H9 (cell line): ENCODE measurements at regions not wholly inside any gene's neighbourhood (a gene's known extent, or its start where the extent isn't known, plus 50 kb on each side); places are given as distances from the start of the nearest gene placed in this dataset.

ENCODE experiments used
- DNase-seq: peaks from one replicate; pipeline ENCODE4 v3.0.0-alpha.2; 2017
- H2AFZ ChIP-seq: one replicate; pipeline ENCODE4 v1.6.1; 2013; ENCODE audit warnings: mild to moderate bottlenecking, low read length, control low read depth, moderate library complexity
- H2AK5ac ChIP-seq: 2 replicates; pipeline ENCODE4 v1.6.1; 2013; ENCODE audit warnings: low read length, control low read depth, mixed read lengths; ENCODE audit not compliant: insufficient read length
- H2BK120ac ChIP-seq: one replicate; pipeline ENCODE4 v1.6.1; 2013; ENCODE audit warnings: low read depth, mild to moderate bottlenecking, low read length, control low read depth, inconsistent platforms; ENCODE audit not compliant: poor library complexity, severe bottlenecking
- H2BK12ac ChIP-seq: 2 replicates; pipeline ENCODE4 v1.6.1; 2013; ENCODE audit warnings: low read length, control low read depth, mixed read lengths, low read depth; ENCODE audit not compliant: insufficient read length
- H2BK15ac ChIP-seq: 2 replicates; pipeline ENCODE4 v1.6.1; 2013; ENCODE audit warnings: low read depth, low read length, control low read depth
- H2BK20ac ChIP-seq: one replicate; pipeline ENCODE4 v1.6.1; 2013; ENCODE audit warnings: low read depth, mild to moderate bottlenecking, low read length, control low read depth, inconsistent platforms; ENCODE audit not compliant: poor library complexity, severe bottlenecking
- H2BK5ac ChIP-seq: 2 replicates; pipeline ENCODE4 v1.6.1; 2013; ENCODE audit warnings: low read length, control low read depth, mixed read lengths; ENCODE audit not compliant: insufficient read length
- H3K14ac ChIP-seq: 2 replicates; pipeline ENCODE4 v1.6.1; 2013; ENCODE audit warnings: low read length, control low read depth; ENCODE audit not compliant: insufficient read depth
- H3K18ac ChIP-seq: 2 replicates; pipeline ENCODE4 v1.6.1; 2013; ENCODE audit warnings: low read depth, mild to moderate bottlenecking, mixed read lengths, low read length, control low read depth; ENCODE audit not compliant: insufficient read length
- H3K23ac ChIP-seq: 2 replicates; pipeline ENCODE4 v1.6.1; 2013; ENCODE audit warnings: low read length, control low read depth, mixed read lengths, low read depth; ENCODE audit not compliant: insufficient read length
- H3K23me2 ChIP-seq: 2 replicates; pipeline ENCODE4 v1.6.1; 2013; ENCODE audit warnings: low read depth, mild to moderate bottlenecking, mixed read lengths, low read length, control low read depth; ENCODE audit not compliant: insufficient read length, poor library complexity, severe bottlenecking
- H3K27ac ChIP-seq: 2 replicates; pipeline ENCODE4 v1.5.1; 2013; ENCODE audit warnings: low read length, control low read depth, mixed read lengths, low read depth; ENCODE audit not compliant: insufficient read length
- H3K27me3 ChIP-seq: 2 replicates; pipeline ENCODE4 v1.6.1; 2013; ENCODE audit warnings: low read length, control low read depth, inconsistent platforms; ENCODE audit not compliant: insufficient read depth
- H3K4ac ChIP-seq: 2 replicates; pipeline ENCODE4 v1.6.1; 2013; ENCODE audit warnings: low read depth, mild to moderate bottlenecking, control low read depth, inconsistent platforms, low read length, moderate library complexity
- H3K4me1 ChIP-seq: 2 replicates; pipeline ENCODE4 v1.6.1; 2013; ENCODE audit warnings: low read length, control low read depth, inconsistent platforms; ENCODE audit not compliant: insufficient read depth
- H3K4me2 ChIP-seq: 2 replicates; pipeline ENCODE4 v1.6.1; 2013; ENCODE audit warnings: low read length, control low read depth, mixed read lengths; ENCODE audit not compliant: insufficient read length, insufficient read depth
- H3K56ac ChIP-seq: 2 replicates; pipeline ENCODE4 v1.6.1; 2013; ENCODE audit warnings: low read depth, mild to moderate bottlenecking, mixed read lengths, low read length, control low read depth; ENCODE audit not compliant: insufficient read length
- H3K79me1 ChIP-seq: 2 replicates; pipeline ENCODE4 v1.6.1; 2013; ENCODE audit warnings: low read depth, mild to moderate bottlenecking, moderate library complexity, low read length, control low read depth, inconsistent platforms; ENCODE audit not compliant: insufficient read depth, poor library complexity, severe bottlenecking
- H3K79me2 ChIP-seq: 2 replicates; pipeline ENCODE4 v1.6.1; 2013; ENCODE audit warnings: low read length, control low read depth, inconsistent platforms; ENCODE audit not compliant: insufficient read depth
- H3K9ac ChIP-seq: 2 replicates; pipeline ENCODE4 v1.6.1; 2013; ENCODE audit warnings: low read length, control low read depth, mixed read lengths; ENCODE audit not compliant: insufficient read length; ENCODE audit errors: extremely low read depth
- H3K9me3 ChIP-seq: one replicate; pipeline ENCODE4 v1.6.1; 2013; ENCODE audit warnings: low read depth, low read length, inconsistent platforms; ENCODE audit not compliant: control insufficient read depth
- H3T11ph ChIP-seq: one replicate; pipeline ENCODE4 v1.6.1; 2013; ENCODE audit warnings: mild to moderate bottlenecking, low read length, control low read depth, inconsistent platforms
- H4K20me1 ChIP-seq: one replicate; pipeline ENCODE4 v1.6.1; 2013; ENCODE audit not compliant: control insufficient read depth, insufficient read length, insufficient read depth
- H4K5ac ChIP-seq: 2 replicates; pipeline ENCODE4 v1.6.1; 2013; ENCODE audit warnings: low read depth, mild to moderate bottlenecking, mixed read lengths, low read length, control low read depth; ENCODE audit not compliant: insufficient read length
- H4K8ac ChIP-seq: replicated peaks from 2 replicates; pipeline ENCODE4 v1.6.1; 2013; ENCODE audit warnings: low read length, control low read depth, mixed read lengths, low read depth; ENCODE audit not compliant: insufficient read length
- H4K91ac ChIP-seq: 2 replicates; pipeline ENCODE4 v1.6.1; 2013; ENCODE audit warnings: low read depth, mild to moderate bottlenecking, moderate library complexity, mixed read lengths, low read length, control low read depth; ENCODE audit not compliant: insufficient read length
- H3K27ac Mint-ChIP-seq, 3 experiments: 2 replicates in 2 of 3; 3 replicates in 1 of 3; pipeline ENCODE4 v1.8.0; 2020 to 2021; ENCODE audit warnings: mixed read lengths in 3 of 3, mild to moderate bottlenecking in 1 of 3, moderate library complexity in 1 of 3
- H3K27me3 Mint-ChIP-seq: 2 replicates; pipeline ENCODE4 v1.8.0; 2021; ENCODE audit warnings: low read depth, mild to moderate bottlenecking, moderate library complexity, mixed read lengths
- H3K36me3 Mint-ChIP-seq, 3 experiments: 2 replicates in 2 of 3; 3 replicates in 1 of 3; pipeline ENCODE4 v1.8.0; 2020 to 2021; ENCODE audit warnings: low read depth in 3 of 3, mixed read lengths in 3 of 3; ENCODE audit not compliant: insufficient read depth in 1 of 3
- H3K4me1 Mint-ChIP-seq, 2 experiments: 2 replicates each; pipeline ENCODE4 v1.8.0; 2020; ENCODE audit warnings: mixed read lengths in 2 of 2
- H3K4me3 Mint-ChIP-seq, 2 experiments: 2 replicates in 1 of 2; 3 replicates in 1 of 2; pipeline ENCODE4 v1.8.0; 2020 to 2021; ENCODE audit warnings: mild to moderate bottlenecking in 2 of 2, mixed read lengths in 2 of 2, moderate library complexity in 1 of 2
- H3K9me3 Mint-ChIP-seq, 2 experiments: 2 replicates in 1 of 2; 3 replicates in 1 of 2; pipeline ENCODE4 v1.8.0; 2020; ENCODE audit warnings: mild to moderate bottlenecking in 2 of 2, mixed read lengths in 2 of 2, moderate library complexity in 1 of 2
- CTCF ChIP-seq: fragments of 200-600 bp; sonication (generic); conservative IDR thresholded peaks from 3 replicates; pipeline ENCODE4 v1.8.0; 2021; ENCODE audit warnings: antibody characterized with exemption, mild to moderate bottlenecking
- WGBS: extraction: QIAGEN DNeasy Blood & Tissue Kit; methylation state at CpG from one replicate; pipeline ENCODE4 v1.1.7; 2013; ENCODE audit warnings: missing lambda C conversion rate, low lambda C conversion rate, mixed read lengths; ENCODE audit not compliant: insufficient read length; ENCODE audit errors: extremely low coverage; 5-methylcytosine and 5-hydroxymethylcytosine counted together

DNA sequence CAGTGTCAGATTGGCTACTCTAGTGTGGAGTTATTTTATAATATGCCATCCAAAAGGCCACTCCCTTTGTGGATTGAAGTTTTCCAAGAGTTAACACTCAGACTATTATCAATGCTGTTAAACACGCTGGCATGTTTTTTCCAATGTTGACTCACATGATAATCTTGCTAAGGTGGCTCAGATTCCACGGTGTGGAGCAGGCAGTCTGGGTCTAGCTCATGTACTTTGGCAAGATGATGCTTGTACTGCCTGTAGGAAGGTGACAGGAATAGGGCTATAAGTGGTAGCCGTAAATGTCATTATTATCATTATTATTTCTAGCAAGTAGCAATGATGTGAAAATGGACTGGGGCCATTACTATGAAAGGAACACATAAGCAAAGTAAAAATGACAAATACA lies 79.4 kb upstream of the TBX20 start:
- H2BK12ac ChIP-seq: no peak overlapping the region
- Mint-ChIP-seq H3K27ac (no peak overlapping the region), H3K4me3 (no peak overlapping the region), H3K27me3 (peaks cover 4% of the 10 kb centered on the region; the same call in 1 of the 2 replicates), H3K9me3 (no peaks in the 10 kb centered on the region), H3K4me1 (0 out of 4 replicates have a peak, but pooled peaks cover 0 to 2% of the 10 kb centered on the region in 2 experiments), H3K36me3 (no peaks in the 10 kb centered on the region)
- no peak overlapping the region for H3K14ac ChIP-seq
- no peak overlapping the region for H2AK5ac ChIP-seq
- H3K56ac ChIP-seq: no peak overlapping the region
- H2BK120ac ChIP-seq: no peak overlapping the region
- H4K20me1 ChIP-seq: no peaks in the 10 kb centered on the region
- H4K8ac ChIP-seq: no peak overlapping the region
- no peak overlapping the region for H2BK15ac ChIP-seq
- H4K5ac ChIP-seq: no peak overlapping the region
- H3K23me2 ChIP-seq: no peaks in the 10 kb centered on the region
- no peak overlapping the region for H3K4ac ChIP-seq
- no peak overlapping the region for H3K4me2 ChIP-seq
- no peaks in the 10 kb centered on the region for H3K9me3 ChIP-seq
- no peak overlapping the region for H2BK5ac ChIP-seq
- no peak overlapping the region for H4K91ac ChIP-seq
- no CpG with 5 or more reads among the region's 3 CpGs for WGBS
- no peaks in the 10 kb centered on the region for H3K27me3 ChIP-seq
- H3K4me1 ChIP-seq: no peaks in the 10 kb centered on the region; the same call in 1 of the 2 replicates
- H3K27ac ChIP-seq: no peak overlapping the region
- H2AFZ ChIP-seq: no peak overlapping the region
- no peak overlapping the region for H3K23ac ChIP-seq
- no peak overlapping the region for H3T11ph ChIP-seq
- no peaks in the 10 kb centered on the region for H3K79me2 ChIP-seq
- DNase-seq: no peak
- H3K18ac ChIP-seq: no peak overlapping the region
- no peak overlapping the region for H2BK20ac ChIP-seq
- no peak overlapping the region for H3K9ac ChIP-seq
- H3K79me1 ChIP-seq: no peaks in the 10 kb centered on the region
- TF ChIP-seq CTCF: no peak
